ENCODE measurements at regions not wholly inside any gene's neighbourhood (a gene's known extent, or its start where the extent isn't known, plus 50 kb on each side); places are given as distances from the start of the nearest gene placed in this dataset.
"Not testable (repeated sequence)": the region's sequence is repeated elsewhere in the genome, so short reads cannot be mapped to it uniquely, and the experiment has no call there.

GRCh38 chr2:8118940-8119781 lies 562.7 kb upstream of the ID2 start:
- DNase-seq (ENCODE audit: low spot score): no peak

- peak; percentile 28 for DNase-seq (ENCODE audit: low spot score)
These were observed 561.9 kb upstream of the ID2 start for GRCh38 chr2:8119782-8120505.

GRCh38 chr2:8120506-8120860 lies 561.4 kb upstream of the ID2 start:
- DNase-seq (ENCODE audit: low spot score): no peak

- no peak for DNase-seq (ENCODE audit: low spot score)
These were observed 560.6 kb upstream of the ID2 start for GRCh38 chr2:8121022-8121825.

DNA sequence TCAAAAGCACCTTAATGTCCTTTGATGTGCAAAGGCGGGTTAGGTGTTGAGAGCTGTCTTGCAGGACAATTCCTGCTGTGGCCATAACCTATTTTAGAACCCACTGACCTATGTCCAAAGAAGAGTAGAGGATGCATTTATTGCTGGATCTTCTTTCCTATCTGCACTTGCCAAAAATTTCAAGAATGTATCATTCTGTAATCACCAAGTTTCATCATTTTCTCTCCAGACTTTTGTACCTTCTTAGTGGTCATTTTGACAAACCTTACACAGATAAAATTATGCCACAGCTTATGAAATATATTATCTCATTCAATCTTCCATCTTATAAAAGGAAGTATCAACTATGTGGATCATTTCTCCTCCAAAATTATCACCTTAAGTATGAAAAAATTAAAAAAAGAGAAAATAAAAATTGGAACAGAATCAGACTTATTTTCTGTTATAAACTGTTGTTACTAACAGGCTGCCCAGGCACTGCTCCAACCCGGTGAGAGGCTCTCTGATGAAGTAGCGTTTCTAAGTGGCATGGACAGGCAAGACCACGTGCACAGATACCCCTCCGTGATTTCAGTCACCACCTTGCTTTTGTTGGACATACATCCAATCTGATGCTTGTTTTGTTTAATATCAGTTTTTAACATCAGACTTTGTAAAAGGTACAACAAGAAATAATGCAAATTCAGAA lies 559.9 kb upstream of the ID2 start:
- DNase-seq (ENCODE audit: low spot score): no peak

DNA sequence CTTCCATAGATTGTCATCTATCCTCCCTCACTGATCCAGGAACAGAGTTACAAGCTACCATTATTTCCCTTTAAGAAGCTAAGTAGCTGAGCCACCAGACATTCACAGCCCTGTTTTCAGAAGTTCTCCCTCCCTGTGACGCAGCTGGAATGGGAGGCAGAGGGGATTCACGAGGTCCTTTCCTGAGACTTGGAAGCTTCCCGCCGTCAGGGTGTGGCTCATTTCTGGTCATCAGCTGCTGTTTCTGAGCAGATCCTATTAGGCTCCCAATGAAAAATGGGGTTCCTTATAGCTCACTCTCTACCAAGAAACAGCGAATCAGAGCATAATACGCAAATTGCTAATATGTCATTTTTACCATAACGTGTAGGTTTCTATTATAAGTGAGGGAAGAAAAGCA lies 559.3 kb upstream of the ID2 start:
- DNase-seq (ENCODE audit: low spot score): no peak

DNA sequence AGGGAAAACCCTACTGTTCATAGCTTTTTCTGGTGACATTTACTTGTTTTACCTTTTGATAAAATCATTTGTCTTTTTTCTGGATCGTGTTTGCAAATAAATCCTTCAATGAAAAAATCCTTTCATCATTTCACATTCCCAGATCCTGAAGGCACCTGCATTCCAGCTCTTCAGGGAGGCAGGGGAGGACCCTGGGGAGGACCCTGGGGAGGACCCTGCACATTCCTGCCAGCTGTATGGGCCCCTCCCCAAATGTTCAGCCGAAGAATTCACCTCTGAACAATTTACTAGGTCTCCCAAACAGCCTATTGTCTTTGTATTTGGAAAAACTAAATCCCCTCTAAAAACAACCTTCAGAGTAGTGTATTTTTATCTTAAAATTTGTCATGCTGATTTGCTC lies 558.4 kb upstream of the ID2 start:
- no peak for DNase-seq (ENCODE audit: low spot score)

GRCh38 chr2:8125741-8126711 lies 555.8 kb upstream of the ID2 start:
- DNase-seq (ENCODE audit: low spot score): no peak

DNA sequence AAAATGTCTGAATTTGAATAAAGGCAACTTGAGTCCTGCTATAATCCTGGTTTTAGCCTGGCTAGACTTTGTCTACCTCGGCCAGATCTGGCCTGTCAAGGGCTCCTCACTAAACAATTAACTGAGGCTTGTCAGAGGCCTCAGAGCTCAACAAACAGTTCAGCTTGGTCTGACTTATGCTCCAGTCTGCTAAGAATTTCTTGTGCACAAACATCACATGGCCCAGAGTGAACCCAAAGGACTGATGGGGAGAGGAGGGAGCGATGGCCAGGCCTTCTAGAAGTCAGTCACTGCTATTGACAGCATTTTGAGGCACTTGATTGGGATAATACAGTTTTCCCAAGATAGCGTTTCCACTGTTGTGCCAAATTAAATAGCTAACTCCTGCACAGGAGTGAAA lies 555.1 kb upstream of the ID2 start:
- DNase-seq (ENCODE audit: low spot score): no peak

DNA sequence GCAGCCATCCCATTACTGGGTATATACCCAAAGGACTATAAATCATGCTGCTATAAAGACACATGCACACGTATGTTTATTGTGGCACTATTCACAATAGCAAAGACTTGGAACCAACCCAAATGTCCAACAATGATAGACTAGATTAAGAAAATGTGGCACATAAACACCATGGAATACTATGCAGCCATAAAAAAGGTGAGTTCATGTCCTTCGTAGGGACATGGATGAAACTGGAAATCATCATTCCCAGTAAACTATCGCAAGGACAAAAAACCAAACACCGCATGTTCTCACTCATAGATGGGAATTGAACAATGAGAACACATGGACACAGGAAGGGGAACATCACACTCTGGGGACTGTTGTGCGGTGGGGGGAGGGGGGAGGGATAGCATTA lies 550.4 kb upstream of the ID2 start:
- DNase-seq (ENCODE audit: low spot score): not testable (repeated sequence)

DNA sequence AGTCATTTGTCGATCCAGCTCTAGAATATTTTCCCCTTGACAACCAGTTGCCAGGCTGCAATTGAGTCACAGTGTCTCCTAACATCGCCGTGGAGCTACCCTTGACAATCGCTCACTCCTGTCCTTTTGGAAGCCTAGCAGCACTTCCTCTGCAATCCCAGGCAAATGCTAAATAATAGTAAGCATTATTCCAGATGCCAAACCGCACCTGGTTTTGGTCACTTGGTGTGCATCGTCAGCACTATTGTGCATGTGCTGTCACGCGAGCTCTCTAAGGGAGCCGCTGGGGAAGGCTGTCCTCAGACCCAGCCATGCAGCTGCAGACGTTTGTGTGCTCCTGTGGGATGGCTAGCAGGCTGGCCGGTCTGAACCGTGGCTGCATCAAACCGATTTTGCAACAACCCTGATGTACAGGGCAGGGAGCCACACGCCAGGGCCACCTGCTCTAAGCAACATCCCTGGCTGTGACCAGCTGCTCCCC lies 549.5 kb upstream of the ID2 start:
- DNase-seq (ENCODE audit: low spot score): no peak

- DNase-seq (ENCODE audit: low spot score): no peak
These were observed 549.0 kb upstream of the ID2 start for GRCh38 chr2:8132879-8133278.

- DNase-seq (ENCODE audit: low spot score): no peak
These were observed 548.5 kb upstream of the ID2 start for GRCh38 chr2:8133363-8133762.

GRCh38 chr2:8133913-8134472 lies 547.9 kb upstream of the ID2 start:
- no peak for DNase-seq (ENCODE audit: low spot score)

DNA sequence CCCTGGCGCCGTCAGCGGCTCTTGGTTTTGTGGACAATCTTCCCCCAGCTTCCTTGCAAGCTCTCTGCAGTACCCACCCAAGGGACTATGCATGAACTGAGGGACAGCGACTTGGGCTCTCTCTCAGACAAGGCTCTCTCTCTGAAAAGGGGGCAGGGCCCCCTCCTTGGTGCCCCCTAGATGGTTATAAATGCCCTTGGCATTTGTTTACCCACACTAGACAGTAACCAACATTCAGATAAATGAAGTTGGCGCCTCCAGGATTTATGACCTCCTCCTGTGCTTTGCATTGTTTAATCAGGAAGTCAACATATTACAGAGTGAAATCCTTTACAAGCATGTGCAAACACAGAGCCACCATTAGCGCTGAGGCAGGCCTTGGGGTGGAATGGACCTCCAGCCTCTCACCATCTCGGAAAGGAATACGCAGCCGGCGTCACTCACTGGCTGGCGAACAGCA lies 547.4 kb upstream of the ID2 start:
- no peak for DNase-seq (ENCODE audit: low spot score)

GRCh38 chr2:8134985-8135682 lies 546.7 kb upstream of the ID2 start:
- no peak for DNase-seq (ENCODE audit: low spot score)

- no peak for DNase-seq (ENCODE audit: low spot score)
These were observed 544.1 kb upstream of the ID2 start for GRCh38 chr2:8137801-8138200.

DNA sequence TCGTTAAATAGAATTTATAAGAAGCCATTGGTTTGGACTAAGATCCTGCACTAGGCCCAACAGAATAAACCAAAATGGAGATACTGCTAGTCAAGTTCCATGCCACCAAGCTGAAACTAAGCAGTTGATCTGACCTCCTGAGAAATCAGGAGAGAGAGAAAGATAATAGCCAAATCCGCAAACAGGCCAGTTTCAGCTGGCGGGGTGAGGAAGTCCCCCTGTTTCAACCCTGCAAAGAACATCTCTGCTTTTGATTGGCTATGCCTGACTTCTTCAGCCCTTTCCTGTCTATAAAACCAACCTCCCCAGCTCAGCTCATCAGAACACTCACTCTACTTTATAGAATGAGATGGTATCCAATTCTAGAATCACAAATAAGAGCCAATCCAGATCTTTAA lies 543.3 kb upstream of the ID2 start:
- no peak for DNase-seq (ENCODE audit: low spot score)

GRCh38 chr2:8138923-8139667 lies 542.8 kb upstream of the ID2 start:
- DNase-seq (ENCODE audit: low spot score): no peak

All from H4 (cell line).